GM21717 (cell line): ENCODE measurements at regions not wholly inside any gene's neighbourhood (a gene's known extent, or its start where the extent isn't known, plus 50 kb on each side); places are given as distances from the start of the nearest gene placed in this dataset.
A peak's percentile ranks its signal among the peaks of the same experiment; 100 is the strongest.

Source experiments
- ATAC-seq: cut with Tn5 transposase; IDR thresholded peaks from one replicate; pipeline ENCODE4 v1.9.1; 2021; ENCODE audit warnings: mild to moderate bottlenecking, moderate library complexity; ENCODE audit not compliant: unreplicated experiment

GRCh38 chr1:79363430-79363829 lies 356.9 kb upstream of the ADGRL4 start:
- ATAC-seq: no peak

GRCh38 chr1:79362470-79362869 lies 355.9 kb upstream of the ADGRL4 start:
- ATAC-seq: no peak

GRCh38 chr1:79355090-79355489 lies 348.6 kb upstream of the ADGRL4 start:
- no peak for ATAC-seq

GRCh38 chr1:79353224-79353623 lies 346.7 kb upstream of the ADGRL4 start:
- peak; percentile 55 for ATAC-seq

GRCh38 chr1:79326875-79327274 lies 320.3 kb upstream of the ADGRL4 start:
- ATAC-seq: no peak

- ATAC-seq: no peak
These were observed 319.2 kb upstream of the ADGRL4 start for GRCh38 chr1:79325705-79326104.

GRCh38 chr1:79325126-79325525 lies 318.6 kb upstream of the ADGRL4 start:
- no peak for ATAC-seq

GRCh38 chr1:79323239-79324025 lies 316.9 kb upstream of the ADGRL4 start:
- ATAC-seq: no peak

GRCh38 chr1:79322511-79323027 lies 316.0 kb upstream of the ADGRL4 start:
- ATAC-seq: no peak

GRCh38 chr1:79312438-79312837 lies 305.9 kb upstream of the ADGRL4 start:
- ATAC-seq: no peak

- ATAC-seq: no peak
These were observed 304.1 kb upstream of the ADGRL4 start for GRCh38 chr1:79310609-79311008.

- ATAC-seq: no peak
These were observed 297.6 kb upstream of the ADGRL4 start for GRCh38 chr1:79304131-79304530.

GRCh38 chr1:79303040-79303439 lies 296.5 kb upstream of the ADGRL4 start:
- ATAC-seq: no peak

- no peak for ATAC-seq
These were observed 295.9 kb upstream of the ADGRL4 start for GRCh38 chr1:79302380-79302930.

GRCh38 chr1:79295967-79296366 lies 289.4 kb upstream of the ADGRL4 start:
- no peak for ATAC-seq

- no peak for ATAC-seq
These were observed 287.1 kb upstream of the ADGRL4 start for GRCh38 chr1:79293611-79294010.

- no peak for ATAC-seq
These were observed 284.5 kb upstream of the ADGRL4 start for GRCh38 chr1:79290927-79291474.

GRCh38 chr1:79287982-79288381 lies 281.5 kb upstream of the ADGRL4 start:
- no peak for ATAC-seq

- ATAC-seq: no peak
These were observed 279.1 kb upstream of the ADGRL4 start for GRCh38 chr1:79285667-79286066.

- no peak for ATAC-seq
These were observed 276.9 kb upstream of the ADGRL4 start for GRCh38 chr1:79283451-79283850.

- no peak for ATAC-seq
These were observed 274.9 kb upstream of the ADGRL4 start for GRCh38 chr1:79281442-79281841.

GRCh38 chr1:79271759-79272158 lies 265.2 kb upstream of the ADGRL4 start:
- no peak for ATAC-seq
